GM23338 (cell line): ENCODE measurements at regions not wholly inside any gene's neighbourhood (a gene's known extent, or its start where the extent isn't known, plus 50 kb on each side); places are given as distances from the start of the nearest gene placed in this dataset.

Experiments used
- CREB1 ChIP-seq: fragments of 250-450 bp; sonication (Bioruptor Pico); IDR thresholded peaks from 2 replicates; pipeline ENCODE4 v1.5.0; 2020; ENCODE audit warnings: low read depth, mild to moderate bottlenecking, moderate library complexity
- EZH2 ChIP-seq: fragments of 200-600 bp; sonication (generic); IDR thresholded peaks from one replicate; pipeline ENCODE4 v1.8.0; 2017; ENCODE audit warnings: antibody characterized with exemption, mild to moderate bottlenecking, low read depth; ENCODE audit not compliant: unreplicated experiment
- JUNB ChIP-seq: IDR thresholded peaks from one replicate; pipeline ENCODE4 v1.6.1; 2016; ENCODE audit warnings: antibody characterized with exemption; ENCODE audit not compliant: unreplicated experiment
- POLR2AphosphoS5 ChIP-seq: IDR thresholded peaks from 2 replicates; pipeline ENCODE4 v1.6.1; 2016; ENCODE audit warnings: antibody characterized with exemption, low read depth
- TF ChIP-seq, protein P1 (sequence below), 2 experiments: fragments of 200-600 bp in 1 of 2; sonication (generic) in 1 of 2; conservative IDR thresholded peaks; 2 replicates each; pipeline versions ENCODE4 v1.5.1 to v1.6.1; 2016 to 2017; ENCODE audit warnings: antibody characterized with exemption in 2 of 2, low read depth in 2 of 2, mild to moderate bottlenecking in 2 of 2, moderate library complexity in 1 of 2
- TF ChIP-seq, protein P2 (sequence below): IDR thresholded peaks from one replicate; pipeline ENCODE4 v1.6.1; 2018; ENCODE audit warnings: antibody characterized with exemption; ENCODE audit not compliant: unreplicated experiment
- TF ChIP-seq, protein P3 (sequence below): IDR thresholded peaks from 2 replicates; pipeline ENCODE4 v1.6.1; 2016; ENCODE audit warnings: antibody characterized with exemption

DNA sequence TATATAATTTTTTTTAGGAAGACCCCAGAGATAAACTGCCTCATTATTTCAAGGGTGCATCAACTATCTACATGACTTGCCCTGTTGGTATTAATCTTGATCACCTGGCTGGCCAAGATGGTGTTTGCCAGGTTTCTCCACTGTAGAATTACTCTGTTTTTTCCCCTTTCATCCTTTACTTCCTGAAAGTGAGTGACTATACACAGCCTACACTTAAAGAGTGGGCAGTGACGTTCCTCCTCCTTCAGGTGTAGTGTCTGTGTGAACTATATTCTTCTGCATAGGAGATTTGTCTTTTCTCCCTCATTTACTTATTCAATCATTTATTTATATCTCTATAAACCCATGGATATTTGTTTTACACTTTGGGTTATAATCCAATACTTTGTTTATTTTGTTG lies 246.7 kb downstream of the IRF8 start:
- TF ChIP-seq, protein P1, sequence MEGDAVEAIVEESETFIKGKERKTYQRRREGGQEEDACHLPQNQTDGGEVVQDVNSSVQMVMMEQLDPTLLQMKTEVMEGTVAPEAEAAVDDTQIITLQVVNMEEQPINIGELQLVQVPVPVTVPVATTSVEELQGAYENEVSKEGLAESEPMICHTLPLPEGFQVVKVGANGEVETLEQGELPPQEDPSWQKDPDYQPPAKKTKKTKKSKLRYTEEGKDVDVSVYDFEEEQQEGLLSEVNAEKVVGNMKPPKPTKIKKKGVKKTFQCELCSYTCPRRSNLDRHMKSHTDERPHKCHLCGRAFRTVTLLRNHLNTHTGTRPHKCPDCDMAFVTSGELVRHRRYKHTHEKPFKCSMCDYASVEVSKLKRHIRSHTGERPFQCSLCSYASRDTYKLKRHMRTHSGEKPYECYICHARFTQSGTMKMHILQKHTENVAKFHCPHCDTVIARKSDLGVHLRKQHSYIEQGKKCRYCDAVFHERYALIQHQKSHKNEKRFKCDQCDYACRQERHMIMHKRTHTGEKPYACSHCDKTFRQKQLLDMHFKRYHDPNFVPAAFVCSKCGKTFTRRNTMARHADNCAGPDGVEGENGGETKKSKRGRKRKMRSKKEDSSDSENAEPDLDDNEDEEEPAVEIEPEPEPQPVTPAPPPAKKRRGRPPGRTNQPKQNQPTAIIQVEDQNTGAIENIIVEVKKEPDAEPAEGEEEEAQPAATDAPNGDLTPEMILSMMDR (conservative IDR thresholded peaks at IDR 0.05; ENCODE audit: low read depth in 2 of 2), result no peak
- TF ChIP-seq, protein P2, sequence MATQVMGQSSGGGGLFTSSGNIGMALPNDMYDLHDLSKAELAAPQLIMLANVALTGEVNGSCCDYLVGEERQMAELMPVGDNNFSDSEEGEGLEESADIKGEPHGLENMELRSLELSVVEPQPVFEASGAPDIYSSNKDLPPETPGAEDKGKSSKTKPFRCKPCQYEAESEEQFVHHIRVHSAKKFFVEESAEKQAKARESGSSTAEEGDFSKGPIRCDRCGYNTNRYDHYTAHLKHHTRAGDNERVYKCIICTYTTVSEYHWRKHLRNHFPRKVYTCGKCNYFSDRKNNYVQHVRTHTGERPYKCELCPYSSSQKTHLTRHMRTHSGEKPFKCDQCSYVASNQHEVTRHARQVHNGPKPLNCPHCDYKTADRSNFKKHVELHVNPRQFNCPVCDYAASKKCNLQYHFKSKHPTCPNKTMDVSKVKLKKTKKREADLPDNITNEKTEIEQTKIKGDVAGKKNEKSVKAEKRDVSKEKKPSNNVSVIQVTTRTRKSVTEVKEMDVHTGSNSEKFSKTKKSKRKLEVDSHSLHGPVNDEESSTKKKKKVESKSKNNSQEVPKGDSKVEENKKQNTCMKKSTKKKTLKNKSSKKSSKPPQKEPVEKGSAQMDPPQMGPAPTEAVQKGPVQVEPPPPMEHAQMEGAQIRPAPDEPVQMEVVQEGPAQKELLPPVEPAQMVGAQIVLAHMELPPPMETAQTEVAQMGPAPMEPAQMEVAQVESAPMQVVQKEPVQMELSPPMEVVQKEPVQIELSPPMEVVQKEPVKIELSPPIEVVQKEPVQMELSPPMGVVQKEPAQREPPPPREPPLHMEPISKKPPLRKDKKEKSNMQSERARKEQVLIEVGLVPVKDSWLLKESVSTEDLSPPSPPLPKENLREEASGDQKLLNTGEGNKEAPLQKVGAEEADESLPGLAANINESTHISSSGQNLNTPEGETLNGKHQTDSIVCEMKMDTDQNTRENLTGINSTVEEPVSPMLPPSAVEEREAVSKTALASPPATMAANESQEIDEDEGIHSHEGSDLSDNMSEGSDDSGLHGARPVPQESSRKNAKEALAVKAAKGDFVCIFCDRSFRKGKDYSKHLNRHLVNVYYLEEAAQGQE, result no peak
- TF ChIP-seq CREB1, result no peak
- TF ChIP-seq EZH2, result no peak
- TF ChIP-seq JUNB, result no peak
- TF ChIP-seq, protein P3, sequence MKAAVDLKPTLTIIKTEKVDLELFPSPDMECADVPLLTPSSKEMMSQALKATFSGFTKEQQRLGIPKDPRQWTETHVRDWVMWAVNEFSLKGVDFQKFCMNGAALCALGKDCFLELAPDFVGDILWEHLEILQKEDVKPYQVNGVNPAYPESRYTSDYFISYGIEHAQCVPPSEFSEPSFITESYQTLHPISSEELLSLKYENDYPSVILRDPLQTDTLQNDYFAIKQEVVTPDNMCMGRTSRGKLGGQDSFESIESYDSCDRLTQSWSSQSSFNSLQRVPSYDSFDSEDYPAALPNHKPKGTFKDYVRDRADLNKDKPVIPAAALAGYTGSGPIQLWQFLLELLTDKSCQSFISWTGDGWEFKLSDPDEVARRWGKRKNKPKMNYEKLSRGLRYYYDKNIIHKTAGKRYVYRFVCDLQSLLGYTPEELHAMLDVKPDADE, result no peak
- no peak for TF ChIP-seq POLR2AphosphoS5
